HG02798 (cell line): ENCODE measurements at regions not wholly inside any gene's neighbourhood (a gene's known extent, or its start where the extent isn't known, plus 50 kb on each side); places are given as distances from the start of the nearest gene placed in this dataset.

Experiments used
- ATAC-seq: cut with Tn5 transposase; IDR thresholded peaks from one replicate; pipeline ENCODE4 v1.9.1; 2021; ENCODE audit warnings: mild to moderate bottlenecking; ENCODE audit not compliant: unreplicated experiment, poor library complexity

DNA sequence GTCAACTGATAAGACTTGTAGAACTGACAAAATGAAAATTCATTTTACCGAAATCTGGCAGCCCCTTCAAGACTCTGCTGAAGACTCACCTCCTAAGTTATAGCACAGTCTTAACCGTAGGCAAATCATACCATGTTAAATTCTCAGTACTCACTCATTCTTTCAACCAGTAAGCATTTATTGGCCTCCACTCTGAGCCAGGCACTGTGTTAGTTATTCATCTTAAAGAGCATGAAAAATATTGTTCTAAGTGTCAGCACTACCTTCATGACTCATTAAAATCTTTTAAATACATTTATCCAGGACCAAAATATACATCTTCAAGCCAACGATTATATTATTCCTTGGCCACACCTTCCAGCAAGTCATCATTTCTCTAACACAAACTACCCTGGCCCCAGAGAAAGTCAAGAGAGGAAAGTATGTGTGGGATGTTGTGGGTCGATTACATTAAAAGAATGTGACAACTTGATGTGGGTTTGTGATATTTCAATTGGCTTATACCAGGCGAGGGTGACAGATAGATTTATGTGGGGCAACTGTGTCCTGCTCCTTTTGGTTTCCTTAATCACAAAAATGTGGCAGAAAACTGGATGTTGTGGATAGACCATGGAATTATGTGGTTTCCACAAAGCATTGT lies 55.0 kb downstream of the TMEM30B start:
- ATAC-seq, result no peak

- no peak for ATAC-seq
Measured at GRCh38 chr14:61225344-61225743, 55.8 kb downstream of the TMEM30B start.

- no peak for ATAC-seq
Measured at GRCh38 chr14:61223552-61223951, 57.6 kb downstream of the TMEM30B start.

DNA sequence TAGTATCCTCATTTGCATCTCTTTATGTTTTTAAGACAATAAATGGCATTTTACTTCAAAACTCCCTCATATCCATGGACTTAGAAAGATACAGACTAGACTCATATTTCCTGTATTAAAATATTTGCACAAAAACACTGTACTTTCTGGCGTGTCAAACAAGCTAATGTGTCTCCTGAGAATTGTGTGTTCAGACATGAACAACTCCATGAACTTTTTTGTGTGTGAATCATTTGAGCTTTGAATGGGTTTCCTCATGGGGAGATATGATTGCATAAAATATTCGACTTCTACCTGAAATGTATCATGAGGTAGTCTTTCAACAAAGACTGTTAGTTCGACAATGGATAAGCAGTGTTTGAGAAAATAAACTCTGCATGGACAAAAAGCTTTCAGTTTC lies 58.8 kb downstream of the TMEM30B start:
- ATAC-seq, result no peak

- no peak for ATAC-seq
Measured at GRCh38 chr14:61221906-61222305, 59.2 kb downstream of the TMEM30B start.

GRCh38 chr14:61219673-61220072 lies 61.5 kb downstream of the TMEM30B start:
- no peak for ATAC-seq

- ATAC-seq, result no peak
Measured at GRCh38 chr14:61219256-61219655, 61.9 kb downstream of the TMEM30B start.

- no peak for ATAC-seq
Measured at GRCh38 chr14:61218767-61219166, 62.4 kb downstream of the TMEM30B start.

DNA sequence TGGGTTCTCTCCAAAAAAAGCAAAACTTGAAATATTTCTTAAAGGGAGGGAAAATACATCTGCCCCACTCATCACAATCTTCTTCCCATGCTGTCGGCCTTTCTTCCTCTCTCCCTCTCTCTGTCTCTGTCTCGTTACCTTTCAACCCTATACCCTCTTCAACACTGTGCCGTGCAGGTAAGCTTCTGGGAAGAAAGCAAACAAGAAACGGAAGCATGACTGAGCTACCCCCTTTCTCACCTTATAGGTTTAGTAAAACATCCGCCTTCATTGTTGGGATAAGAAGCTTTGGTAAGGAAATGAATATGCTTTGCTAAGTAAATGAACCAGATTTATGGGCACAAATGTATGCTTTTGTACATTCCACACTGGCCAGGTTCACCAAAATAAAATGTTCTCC lies 63.0 kb downstream of the TMEM30B start:
- ATAC-seq, result no peak

DNA sequence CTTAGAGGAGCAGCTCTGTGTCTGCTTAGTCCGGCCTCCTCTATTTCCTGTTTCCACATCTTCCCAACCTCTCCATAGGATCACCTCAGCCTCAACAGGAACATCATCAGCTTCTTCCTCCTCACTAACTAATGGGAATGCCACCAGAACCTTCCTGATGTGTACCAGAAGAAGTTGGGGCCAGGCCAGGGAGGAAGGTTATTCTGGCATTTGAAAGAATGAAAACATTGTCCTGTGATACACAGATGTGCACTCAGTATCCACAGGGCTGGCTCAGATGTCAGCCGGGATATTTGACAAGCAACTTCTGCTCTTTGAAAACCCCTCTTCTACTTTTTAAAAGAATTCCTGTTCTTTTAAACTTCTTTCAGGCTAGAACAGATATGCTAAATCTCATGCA lies 63.6 kb downstream of the TMEM30B start:
- no peak for ATAC-seq

GRCh38 chr14:61215222-61216020 lies 65.7 kb downstream of the TMEM30B start:
- no peak for ATAC-seq

DNA sequence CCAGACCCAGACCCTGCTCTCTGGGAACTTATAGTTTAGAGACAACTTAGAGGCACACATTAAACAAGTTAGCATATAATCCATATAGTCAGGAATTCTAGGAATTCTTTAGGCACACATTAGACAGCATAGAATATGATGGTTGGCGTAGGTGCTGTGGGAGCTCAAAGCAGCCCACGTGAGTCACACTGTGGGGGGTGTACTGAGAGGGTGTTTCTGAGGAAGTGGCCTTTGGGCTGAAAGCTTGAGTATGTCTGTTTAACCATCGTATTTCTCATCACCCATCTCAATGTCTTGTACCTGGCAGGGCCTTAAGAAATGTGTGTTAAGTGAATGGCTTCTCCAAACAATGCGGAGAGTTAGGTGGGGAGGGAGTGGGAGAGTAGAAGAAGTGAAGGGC lies 67.2 kb downstream of the TMEM30B start:
- ATAC-seq, result no peak

DNA sequence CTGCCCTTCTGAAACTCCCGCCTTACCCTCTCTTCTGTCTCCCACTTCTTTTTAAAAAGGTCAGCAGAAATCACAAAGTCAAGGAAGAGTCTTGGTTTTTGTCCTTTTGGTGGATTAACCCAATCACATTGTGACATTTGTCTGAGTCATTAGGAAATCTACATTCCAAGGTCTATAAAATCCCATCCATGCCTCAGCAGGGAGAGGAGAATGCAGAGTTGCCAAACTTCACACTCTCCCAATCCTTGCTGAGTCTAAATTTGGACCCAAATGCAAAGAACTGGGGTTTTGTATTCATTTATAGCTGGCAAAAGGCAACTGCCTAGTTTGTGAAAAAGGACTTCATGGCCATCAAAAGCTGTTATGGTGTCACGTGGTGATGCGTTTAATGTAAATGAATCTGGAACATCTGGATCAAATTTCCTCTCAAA lies 67.9 kb downstream of the TMEM30B start:
- no peak for ATAC-seq

GRCh38 chr14:61212546-61212945 lies 68.6 kb downstream of the TMEM30B start:
- no peak for ATAC-seq

DNA sequence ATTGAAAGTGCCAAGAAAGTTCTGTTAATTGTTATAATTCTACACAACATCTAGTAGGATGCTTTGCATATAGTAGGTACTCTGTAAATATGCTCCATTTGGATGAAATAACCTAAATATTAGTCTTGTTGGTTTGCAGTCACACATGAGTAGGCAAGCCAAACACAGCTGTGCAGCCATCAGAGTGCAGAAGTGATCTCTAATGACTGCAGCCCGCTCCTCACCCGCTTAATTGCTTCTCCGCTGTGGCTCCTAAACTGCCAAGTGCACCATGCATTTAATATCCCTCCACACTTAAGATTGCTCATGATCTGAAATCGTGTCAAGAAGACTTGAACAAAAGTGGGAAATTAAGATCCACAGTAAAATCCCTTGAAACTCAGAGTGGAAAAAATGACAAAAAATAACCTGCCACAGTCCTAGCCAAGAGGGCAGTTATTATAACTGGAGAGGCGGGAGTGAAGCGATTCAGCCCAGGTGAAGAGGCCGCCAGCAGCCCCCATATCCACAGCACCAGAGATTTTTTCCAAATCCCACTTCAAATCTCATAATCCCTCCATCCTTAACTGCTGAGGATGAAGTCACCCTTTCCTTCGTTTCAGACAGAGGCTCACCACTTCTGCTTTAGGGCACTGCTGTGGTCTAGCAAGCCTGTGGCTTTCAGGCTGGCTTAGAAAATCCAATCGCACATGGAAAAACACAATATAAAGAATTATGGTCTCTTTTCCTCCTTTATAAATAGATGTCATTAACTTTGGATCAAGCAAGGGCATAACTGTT lies 69.5 kb downstream of the TMEM30B start:
- ATAC-seq, result no peak

DNA sequence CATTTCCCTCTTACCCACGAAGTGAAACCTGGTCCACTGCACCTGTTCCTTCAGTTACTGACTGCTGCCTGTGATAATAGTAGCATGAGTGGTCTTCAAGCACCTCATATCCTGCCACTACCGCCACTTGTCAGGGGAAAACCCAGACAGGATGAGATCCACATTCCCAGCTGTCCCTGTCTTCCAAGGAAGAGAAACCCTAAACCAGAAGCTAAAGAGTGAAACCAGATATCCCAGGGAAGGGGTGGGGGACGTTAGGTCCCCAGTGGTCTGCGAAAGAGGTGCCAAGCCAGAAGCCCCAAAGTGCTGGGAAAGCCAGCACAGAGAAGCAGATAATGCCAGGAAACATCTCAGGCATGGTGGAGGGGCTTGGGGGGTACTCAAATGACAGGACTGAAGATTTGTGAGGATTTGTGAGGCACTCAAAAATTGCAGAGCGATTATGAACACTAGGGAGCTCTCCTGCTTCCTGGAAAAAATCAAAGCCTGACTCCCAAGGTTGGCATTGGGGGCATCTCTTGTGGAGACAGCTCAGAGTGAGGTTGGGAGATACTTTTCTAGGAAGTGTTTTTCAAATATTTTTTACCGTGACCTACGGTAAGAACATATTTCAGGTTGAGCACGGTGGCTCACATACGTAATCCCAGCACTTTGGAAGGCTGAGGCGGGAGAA lies 77.9 kb downstream of the TMEM30B start:
- no peak for ATAC-seq

DNA sequence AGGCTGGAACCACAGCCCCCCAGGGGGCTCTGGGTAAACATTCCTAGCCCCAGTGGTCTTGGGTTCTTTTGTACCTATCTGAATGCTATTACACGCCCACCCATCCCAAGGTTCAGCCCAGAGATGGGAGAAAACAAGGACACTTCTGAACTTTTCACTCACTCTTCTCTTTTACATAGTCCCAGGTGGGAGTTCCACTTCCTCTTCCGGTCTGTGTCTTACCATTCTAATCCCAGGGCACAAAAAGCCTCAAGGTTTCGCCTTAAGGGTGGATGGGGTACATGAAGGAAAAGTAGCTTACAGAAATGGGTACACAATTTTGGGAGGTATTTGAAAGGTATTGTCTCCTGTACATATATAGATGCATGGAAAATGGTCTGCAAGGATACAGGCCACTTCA lies 79.0 kb downstream of the TMEM30B start:
- no peak for ATAC-seq

DNA sequence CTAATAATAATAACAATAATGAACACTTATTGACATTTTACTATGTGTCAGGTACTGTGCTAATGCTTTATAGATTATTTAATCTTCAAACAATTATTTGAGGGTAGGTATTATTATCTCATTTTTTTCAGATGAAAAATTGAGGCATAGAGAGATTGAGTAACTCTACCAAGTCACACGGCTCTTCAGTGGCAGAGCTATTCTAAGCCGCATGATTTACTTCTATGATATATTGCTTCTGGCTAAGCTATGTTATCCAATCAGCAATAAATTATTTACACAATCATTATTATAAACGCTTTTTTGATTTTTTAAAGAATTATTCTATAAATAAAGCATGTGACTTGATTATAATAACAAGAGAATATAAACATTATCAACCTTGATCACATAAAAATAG lies 80.0 kb downstream of the TMEM30B start:
- ATAC-seq, result no peak

DNA sequence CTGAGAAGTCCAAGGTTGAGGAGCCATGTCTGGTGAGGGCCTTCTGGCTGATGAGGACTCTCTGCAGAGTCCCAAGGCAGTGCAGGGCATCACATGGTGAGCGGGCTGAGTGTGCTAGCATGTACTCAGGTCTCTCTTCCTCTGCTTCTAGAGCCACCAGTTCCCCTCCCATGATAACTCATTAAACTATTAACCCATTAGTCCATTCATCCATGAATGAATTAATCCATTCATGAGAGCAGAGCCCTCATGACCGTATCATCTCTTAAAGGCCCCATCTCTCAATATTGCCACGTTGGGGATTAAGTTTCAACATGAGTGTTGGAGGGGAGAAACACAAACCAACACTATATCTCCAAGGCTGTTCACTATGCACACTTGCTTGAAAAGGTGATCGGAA lies 83.7 kb downstream of the TMEM30B start:
- ATAC-seq, result no peak

DNA sequence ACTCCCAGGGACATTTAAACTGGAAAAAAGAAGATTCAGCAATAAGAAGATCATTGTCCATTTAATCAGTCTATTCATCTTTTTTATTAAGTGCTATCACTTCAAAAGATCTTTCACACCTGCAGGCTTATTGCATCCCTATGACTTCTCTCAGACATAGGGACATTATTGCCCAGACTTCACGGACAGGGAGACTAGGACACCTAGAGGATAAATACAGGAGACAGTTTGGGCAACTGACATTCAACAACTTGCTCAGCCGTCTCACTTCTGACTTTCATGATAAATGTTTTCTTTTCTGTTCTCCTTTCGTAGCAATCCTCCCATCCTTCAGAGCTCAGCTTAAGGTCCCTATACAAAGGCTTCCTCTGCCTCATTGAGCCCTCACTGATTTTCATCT lies 84.3 kb downstream of the TMEM30B start:
- ATAC-seq, result no peak

DNA sequence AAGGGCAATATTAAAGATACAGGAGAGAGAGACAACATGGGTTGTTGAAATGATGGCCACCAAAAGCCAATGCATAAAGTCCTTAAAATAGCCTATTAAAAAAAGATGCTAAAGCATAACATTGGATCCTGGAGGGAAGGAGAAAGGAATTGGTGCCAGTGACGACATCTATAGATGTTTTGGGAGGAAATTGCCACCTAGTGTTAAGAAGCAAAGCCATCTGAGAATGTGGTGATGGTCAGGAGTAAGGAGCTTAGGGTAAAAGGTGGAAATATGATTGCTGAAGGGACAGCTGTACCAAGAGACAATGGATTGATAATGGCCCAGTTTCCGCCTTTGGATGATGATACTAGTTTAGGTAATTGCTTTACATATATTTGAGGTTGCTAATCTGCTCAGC lies 85.1 kb downstream of the TMEM30B start:
- ATAC-seq, result no peak
